Upper lobe of right lung (tissue), 1 donor: ENCODE measurements at regions not wholly inside any gene's neighbourhood (a gene's known extent, or its start where the extent isn't known, plus 50 kb on each side); places are given as distances from the start of the nearest gene placed in this dataset.

ENCODE experiments used
- ATAC-seq: fragments of 200-7000 bp; cut with Tn5 transposase; one replicate; pipeline ENCODE4 v1.9.1; 2020; ENCODE audit warnings: mild to moderate bottlenecking, moderate library complexity
- DNase-seq: peaks from one replicate; pipeline ENCODE4 v3.0.0-alpha.2; 2020
- H3K27ac ChIP-seq: fragments of 200-600 bp; one replicate; pipeline ENCODE4 v1.8.0; 2022
- H3K27me3 ChIP-seq: fragments of 200-600 bp; one replicate; pipeline ENCODE4 v1.8.0; 2022; ENCODE audit warnings: mild to moderate bottlenecking
- H3K36me3 ChIP-seq: fragments of 200-600 bp; one replicate; pipeline ENCODE4 v1.8.0; 2022
- H3K4me1 ChIP-seq: fragments of 200-600 bp; one replicate; pipeline ENCODE4 v1.8.0; 2022
- H3K4me3 ChIP-seq: fragments of 200-600 bp; one replicate; pipeline ENCODE4 v1.8.0; 2022; ENCODE audit warnings: mild to moderate bottlenecking
- H3K9me3 ChIP-seq: fragments of 200-600 bp; one replicate; pipeline ENCODE4 v1.8.0; 2022
- CTCF ChIP-seq: fragments of 200-600 bp; IDR thresholded peaks from one replicate; pipeline ENCODE4 v1.8.0; 2022; ENCODE audit warnings: antibody characterized with exemption
- intact Hi-C: fragments of 100-400 bp; cut with DNase I; formaldehyde crosslinking; loops from one replicate; pipeline ENCODE4 v1.11.0; 2022
- donor health status: DM: no; HTN: yes; CAD: no; lungs with severe emphysema.

GRCh38 chr6:62819640-62820039 is 391.6 kb upstream of the FKBP1C start:
- Histone ChIP-seq H3K36me3 (no peaks in the 10 kb centered on the region), H3K27ac (no peak overlapping the region), H3K4me1 (no peaks in the 10 kb centered on the region), H3K9me3 (no peaks in the 10 kb centered on the region), H3K27me3 (no peaks in the 10 kb centered on the region), H3K4me3 (no peak overlapping the region)
- intact Hi-C loops, result no loop called here
- DNase-seq (no peak), ATAC-seq (peak; percentile 32)
- no peak for TF ChIP-seq CTCF

GRCh38 chr6:62808565-62809293 is 402.5 kb upstream of the FKBP1C start:
- TF ChIP-seq CTCF, result no peak
- no peaks in the 10 kb centered on the region for H3K27me3 ChIP-seq
- H3K4me1 ChIP-seq, result no peaks in the 10 kb centered on the region
- no peak overlapping the region for H3K27ac ChIP-seq
- no peak overlapping the region for H3K4me3 ChIP-seq
- intact Hi-C loops, result no loop called here
- no peak for ATAC-seq
- DNase-seq, result no peak
- H3K36me3 ChIP-seq, result no peaks in the 10 kb centered on the region
- no peaks in the 10 kb centered on the region for H3K9me3 ChIP-seq

DNA sequence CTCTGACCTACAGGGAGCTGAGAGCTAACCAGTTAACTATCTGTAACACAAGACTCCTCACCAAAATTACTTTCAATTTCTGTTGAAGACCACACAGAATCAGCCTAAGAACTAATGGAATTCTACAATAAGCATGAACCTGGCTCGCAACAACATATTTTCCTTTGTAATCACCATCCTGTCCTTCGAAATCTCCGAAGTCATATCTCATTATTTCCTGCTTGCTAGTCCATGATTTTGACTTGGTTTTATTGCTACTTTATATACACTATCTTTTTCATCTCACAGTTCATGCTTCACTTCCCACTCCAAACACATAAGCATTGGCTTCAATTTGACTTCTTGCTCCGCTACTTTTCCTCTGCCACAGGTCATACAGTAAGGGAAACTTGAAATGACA is 405.8 kb upstream of the FKBP1C start:
- Histone ChIP-seq H3K9me3 (no peaks in the 10 kb centered on the region), H3K4me3 (no peak overlapping the region), H3K4me1 (no peaks in the 10 kb centered on the region), H3K36me3 (no peaks in the 10 kb centered on the region), H3K27me3 (no peaks in the 10 kb centered on the region), H3K27ac (no peak overlapping the region)
- DNase-seq (no peak), ATAC-seq (no peak)
- TF ChIP-seq CTCF, result no peak
- intact Hi-C loops, result no loop called here

GRCh38 chr6:62803094-62803493 is 408.2 kb upstream of the FKBP1C start:
- TF ChIP-seq CTCF, result no peak
- H3K9me3 ChIP-seq, result no peaks in the 10 kb centered on the region
- no peak for DNase-seq
- intact Hi-C loops, result no loop called here
- no peak overlapping the region for H3K4me3 ChIP-seq
- no peaks in the 10 kb centered on the region for H3K4me1 ChIP-seq
- no peak for ATAC-seq
- H3K27ac ChIP-seq, result no peak overlapping the region
- H3K36me3 ChIP-seq, result no peaks in the 10 kb centered on the region
- no peaks in the 10 kb centered on the region for H3K27me3 ChIP-seq

- H3K27me3 ChIP-seq, result no peaks in the 10 kb centered on the region
- no peak overlapping the region for H3K4me3 ChIP-seq
- TF ChIP-seq CTCF, result no peak
- DNase-seq, result no peak
- H3K4me1 ChIP-seq, result no peaks in the 10 kb centered on the region
- no peaks in the 10 kb centered on the region for H3K9me3 ChIP-seq
- ATAC-seq, result no peak
- H3K36me3 ChIP-seq, result no peaks in the 10 kb centered on the region
- H3K27ac ChIP-seq, result no peak overlapping the region
- intact Hi-C loops, result no loop called here
These were observed 414.1 kb upstream of the FKBP1C start for GRCh38 chr6:62797190-62797589.
